BJ (cell line): ENCODE measurements at regions not wholly inside any gene's neighbourhood (a gene's known extent, or its start where the extent isn't known, plus 50 kb on each side); places are given as distances from the start of the nearest gene placed in this dataset.

Source experiments
- CTCF ChIA-PET: fragments of 350-600 bp; formaldehyde crosslinking; extraction: SDS; loops from one replicate; lab custom pipeline; 2021; ENCODE audit warnings: antibody characterized with exemption, inconsistent platforms; lab: Yijun Ruan, JAX
- POLR2A ChIA-PET: fragments of 300-600 bp; sonication (Branson Sonifier 250); formaldehyde crosslinking; extraction: SDS; loops from one replicate; lab custom pipeline; 2021; ENCODE audit warnings: antibody characterized with exemption; lab: Charles Lee
- DNase-seq: peaks from one replicate; pipeline ENCODE4 v3.0.0-alpha.2; 2011; ENCODE audit warnings: low read depth
- H3K27me3 ChIP-seq: 2 replicates; pipeline ENCODE4 v1.6.0; 2011; ENCODE audit warnings: low read length; ENCODE audit not compliant: control insufficient read depth, insufficient read depth
- H3K36me3 ChIP-seq: 2 replicates; pipeline ENCODE4 v1.5.1; 2011; ENCODE audit warnings: low read length; ENCODE audit not compliant: control insufficient read depth, insufficient read depth
- H3K4me3 ChIP-seq: 2 replicates; pipeline ENCODE4 v1.5.1; 2011; ENCODE audit warnings: low read depth, mild to moderate bottlenecking, control low read depth, low read length
- TF ChIP-seq, protein P1 (sequence below): IDR thresholded peaks from 2 replicates; pipeline ENCODE4 v1.5.1; 2011; ENCODE audit warnings: low read depth, mild to moderate bottlenecking, control low read depth, inconsistent platforms, low read length, moderate library complexity; ENCODE audit not compliant: insufficient read depth

DNA sequence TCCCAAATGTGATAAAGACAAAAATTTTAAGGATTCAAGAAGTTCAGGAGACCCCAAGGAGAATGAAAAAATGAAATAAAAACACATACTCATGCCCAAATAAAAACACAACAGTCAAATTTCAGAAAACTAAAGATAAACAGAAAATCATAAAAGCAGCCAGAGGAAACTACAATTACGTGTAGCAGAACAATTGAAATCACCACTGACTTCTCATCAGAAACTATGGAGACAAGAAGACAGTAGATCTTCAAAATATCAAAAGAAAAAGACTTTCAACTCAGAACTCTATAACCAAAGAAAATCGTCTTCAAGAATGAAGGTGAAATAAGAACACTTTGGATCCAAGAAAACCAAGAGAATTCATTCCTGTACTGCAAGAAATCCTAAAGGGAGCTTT is 54.9 kb downstream of the DIO3 start:
- CTCF ChIA-PET = interaction anchor here (0.7 to 1.3 kb wide), 3 partner anchors 970 to 1232 kb away, joined by 3 to 4 read pairs (median 4); no protein-coding TSS in a partner anchor

DNA sequence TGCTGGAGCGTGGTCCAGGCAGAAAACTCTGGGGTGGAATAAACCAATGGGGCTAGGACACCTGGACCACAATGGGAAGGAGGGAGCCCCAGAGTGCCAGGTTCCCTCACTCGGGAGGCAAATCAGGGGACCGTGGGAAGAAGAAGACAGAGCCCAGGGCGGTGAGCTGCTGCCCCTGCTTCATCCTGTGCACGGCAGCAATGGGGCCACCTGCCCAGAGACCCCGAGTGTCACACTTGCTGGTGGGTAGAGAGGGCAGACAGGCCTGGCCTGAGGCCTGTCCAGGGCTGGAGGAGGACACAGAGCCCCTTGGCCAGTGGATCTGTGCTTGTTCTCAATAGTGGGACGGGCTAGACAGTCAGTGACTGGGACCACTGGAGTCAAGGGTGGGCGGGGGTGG is 58.2 kb downstream of the DIO3 start:
- TF ChIP-seq, protein P1, sequence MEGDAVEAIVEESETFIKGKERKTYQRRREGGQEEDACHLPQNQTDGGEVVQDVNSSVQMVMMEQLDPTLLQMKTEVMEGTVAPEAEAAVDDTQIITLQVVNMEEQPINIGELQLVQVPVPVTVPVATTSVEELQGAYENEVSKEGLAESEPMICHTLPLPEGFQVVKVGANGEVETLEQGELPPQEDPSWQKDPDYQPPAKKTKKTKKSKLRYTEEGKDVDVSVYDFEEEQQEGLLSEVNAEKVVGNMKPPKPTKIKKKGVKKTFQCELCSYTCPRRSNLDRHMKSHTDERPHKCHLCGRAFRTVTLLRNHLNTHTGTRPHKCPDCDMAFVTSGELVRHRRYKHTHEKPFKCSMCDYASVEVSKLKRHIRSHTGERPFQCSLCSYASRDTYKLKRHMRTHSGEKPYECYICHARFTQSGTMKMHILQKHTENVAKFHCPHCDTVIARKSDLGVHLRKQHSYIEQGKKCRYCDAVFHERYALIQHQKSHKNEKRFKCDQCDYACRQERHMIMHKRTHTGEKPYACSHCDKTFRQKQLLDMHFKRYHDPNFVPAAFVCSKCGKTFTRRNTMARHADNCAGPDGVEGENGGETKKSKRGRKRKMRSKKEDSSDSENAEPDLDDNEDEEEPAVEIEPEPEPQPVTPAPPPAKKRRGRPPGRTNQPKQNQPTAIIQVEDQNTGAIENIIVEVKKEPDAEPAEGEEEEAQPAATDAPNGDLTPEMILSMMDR = no peak
- Histone ChIP-seq H3K36me3 (no peaks in the 10 kb centered on the region), H3K4me3 (no peak overlapping the region), H3K27me3 (no peaks in the 10 kb centered on the region)
- POLR2A ChIA-PET = no interaction called here
- CTCF ChIA-PET = no interaction called here
- no peak for DNase-seq

More for the DNA sequence above, 54.9 kb downstream of the DIO3 start:
- DNase-seq = no peak
- Histone ChIP-seq H3K36me3 (no peaks in the 10 kb centered on the region), H3K27me3 (no peaks in the 10 kb centered on the region), H3K4me3 (no peak overlapping the region)
- TF ChIP-seq, protein P1 = no peak
- POLR2A ChIA-PET = no interaction called here

DNA sequence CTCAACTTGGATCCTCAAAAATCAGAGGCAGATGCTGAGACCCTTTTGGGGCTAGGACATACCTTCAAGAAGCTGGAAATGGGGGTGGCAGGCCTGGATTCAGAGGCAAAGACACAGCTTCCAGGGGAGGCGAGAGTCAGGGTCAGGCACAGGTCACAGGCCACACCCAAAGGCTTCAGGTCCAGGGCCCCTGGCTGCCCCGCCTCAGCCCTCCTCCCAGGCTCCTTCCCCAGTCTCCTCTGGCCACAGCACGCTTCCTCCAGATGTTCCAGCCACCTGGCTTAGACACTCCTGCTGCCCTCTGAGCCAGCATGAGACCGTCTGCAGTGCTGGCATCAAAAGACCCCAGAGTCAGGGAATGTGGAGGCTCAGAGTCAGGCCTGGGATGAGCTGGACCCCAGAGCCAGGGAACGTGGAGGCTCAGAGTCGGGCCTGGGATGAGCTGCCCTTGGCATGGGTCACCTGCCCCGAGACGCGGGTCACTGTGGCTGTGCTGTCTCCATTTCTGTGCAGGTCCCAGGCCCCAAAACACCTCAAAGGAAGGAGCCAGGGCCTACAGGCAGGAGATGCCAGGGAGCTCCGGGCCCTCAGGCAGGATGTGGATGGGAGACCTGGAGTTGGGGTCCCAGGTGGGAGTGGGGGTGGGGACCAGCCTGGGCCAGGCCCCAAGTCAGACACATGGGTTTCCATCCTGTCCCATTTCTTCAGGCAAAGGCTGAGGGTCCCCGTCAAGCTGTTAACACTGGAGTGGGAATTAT is 58.9 kb downstream of the DIO3 start:
- TF ChIP-seq, protein P1 = no peak
- H3K36me3 ChIP-seq = no peaks in the 10 kb centered on the region
- DNase-seq = no peak
- no peaks in the 10 kb centered on the region for H3K27me3 ChIP-seq
- ChIA-PET CTCF (no interaction called here), POLR2A (no interaction called here)
- no peak overlapping the region for H3K4me3 ChIP-seq

DNA sequence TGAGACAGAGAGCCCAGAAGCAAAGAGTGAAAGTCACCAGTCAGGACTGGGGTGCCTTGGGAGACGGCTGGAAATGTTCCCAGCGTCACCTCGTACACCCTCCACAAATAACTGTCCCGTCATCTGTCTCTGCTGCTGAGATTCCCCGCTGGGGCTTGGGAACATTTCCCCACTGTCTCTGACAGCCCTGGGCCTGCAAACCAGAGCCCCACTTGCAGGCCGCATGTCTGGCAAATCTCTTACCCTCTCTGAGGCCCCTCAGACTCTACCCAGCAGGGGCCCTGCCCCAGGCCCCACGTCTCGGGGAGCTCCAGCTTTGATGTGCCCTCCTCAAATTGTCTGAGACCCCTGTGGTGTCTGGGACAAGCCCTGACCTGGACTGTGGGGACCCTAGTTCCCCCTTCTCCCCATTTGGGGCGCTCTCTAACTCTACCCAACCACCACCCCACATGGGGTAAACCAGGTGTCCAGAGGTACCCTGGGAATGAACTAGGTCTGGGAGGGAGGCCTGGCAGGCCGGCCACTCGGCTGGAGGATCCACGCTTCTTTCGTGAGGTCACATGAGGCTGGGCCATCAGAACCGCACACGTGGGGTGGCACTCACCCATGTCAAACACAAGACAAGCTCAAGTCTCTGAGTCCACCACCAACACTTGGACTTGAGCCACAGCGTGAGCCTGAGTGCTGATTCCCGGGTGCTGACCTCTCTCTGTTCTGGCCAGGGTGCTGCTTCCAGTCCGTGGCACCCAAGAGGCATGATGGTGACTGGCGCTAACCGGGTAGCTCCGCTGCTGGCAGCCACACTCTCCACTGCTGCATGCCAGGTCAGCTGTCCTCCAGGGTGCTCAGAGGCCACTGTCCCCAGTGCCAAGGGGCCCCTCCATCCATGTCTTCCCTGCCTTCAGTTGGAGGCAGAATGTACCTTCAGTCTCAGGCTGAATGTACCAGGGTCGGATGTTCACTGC is 59.8 kb downstream of the DIO3 start:
- no peak for DNase-seq
- POLR2A ChIA-PET = no interaction called here

More for the DNA sequence above, 59.8 kb downstream of the DIO3 start:
- H3K27me3 ChIP-seq = no peaks in the 10 kb centered on the region; the same call in 1 of the 2 replicates
- H3K36me3 ChIP-seq = no peaks in the 10 kb centered on the region
- TF ChIP-seq, protein P1 = no peak
- CTCF ChIA-PET = no interaction called here
- H3K4me3 ChIP-seq = no peak overlapping the region
